GM23248 (cell line): ENCODE measurements at regions not wholly inside any gene's neighbourhood (a gene's known extent, or its start where the extent isn't known, plus 50 kb on each side); places are given as distances from the start of the nearest gene placed in this dataset.

Experiments
- EZH2 ChIP-seq: fragments of 200-600 bp; sonication (generic); IDR thresholded peaks from 2 replicates; pipeline ENCODE4 v1.6.1; 2018; ENCODE audit warnings: antibody characterized with exemption, mild to moderate bottlenecking; ENCODE audit not compliant: insufficient read depth, poor library complexity, severe bottlenecking
- EZH2phosphoT487 ChIP-seq: fragments of 200-600 bp; sonication (generic); IDR thresholded peaks from 2 replicates; pipeline ENCODE4 v1.6.1; 2018; ENCODE audit warnings: antibody characterized with exemption, moderate library complexity, mild to moderate bottlenecking, low read depth; ENCODE audit not compliant: insufficient read depth

GRCh38 chrX:106363214-106363613, 195.1 kb downstream of the PWWP3B start:
- no peak for TF ChIP-seq EZH2
- no peak for TF ChIP-seq EZH2phosphoT487
